ENCODE measurements at regions not wholly inside any gene's neighbourhood (a gene's known extent, or its start where the extent isn't known, plus 50 kb on each side); places are given as distances from the start of the nearest gene placed in this dataset.

DNA sequence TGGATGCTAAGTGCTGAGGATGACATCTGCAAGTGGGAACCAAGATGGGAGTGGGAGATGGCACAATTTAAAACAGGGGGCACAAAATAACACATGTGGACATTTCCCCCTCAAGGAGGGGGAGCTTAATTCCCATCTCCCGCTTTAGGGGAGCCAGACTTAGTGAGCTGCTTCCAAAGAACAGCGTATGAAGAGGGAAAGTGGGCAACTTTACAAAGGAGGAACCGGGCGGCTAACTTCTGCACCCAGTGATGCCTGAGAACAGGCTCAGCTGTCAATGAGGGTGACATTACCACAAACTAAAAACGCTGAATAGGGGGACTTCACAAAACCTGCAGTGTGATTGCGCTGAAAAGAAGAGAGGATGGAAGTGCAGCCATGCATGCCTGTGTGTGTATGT, 95.5 kb upstream of the NXT1 start:
- TF ChIP-seq CTCF (IDR thresholded peaks at IDR 0.05; ENCODE audit: insufficient read depth, low read depth, low read length) (no peak), EZH2 (IDR thresholded peaks at IDR 0.05; ENCODE audit: insufficient read depth, low read length) (no peak)
